ENCODE measurements at regions not wholly inside any gene's neighbourhood (a gene's known extent, or its start where the extent isn't known, plus 50 kb on each side); places are given as distances from the start of the nearest gene placed in this dataset.

- DNase-seq: no peak
- Histone ChIP-seq H3K4me1 (replicated peaks; ENCODE audit: insufficient read depth) (no peaks in the 10 kb centered on the region), H3K4me3 (no peak overlapping the region), H3K9me3 (ENCODE audit: insufficient read depth, low read depth) (no peaks in the 10 kb centered on the region), H3K9me2 (ENCODE audit: insufficient read depth) (no peaks in the 10 kb centered on the region), H3K36me3 (ENCODE audit: low read depth) (no peaks in the 10 kb centered on the region), H3K27me3 (ENCODE audit: insufficient read depth, low read depth) (peaks cover 42% of the 10 kb centered on the region; the same call in 1 of the 2 replicates), H3F3A (ENCODE audit: insufficient read depth, low read depth) (no peaks in the 10 kb centered on the region), H4K20me1 (ENCODE audit: insufficient read depth) (no peaks in the 10 kb centered on the region), H3K79me2 (ENCODE audit: low read depth) (no peaks in the 10 kb centered on the region), H2AFZ (no peak overlapping the region), H3K4me2 (no peak overlapping the region), H3K27ac (no peak overlapping the region)
- TF ChIP-seq EZH2 (IDR thresholded peaks at IDR 0.05; ENCODE audit: low read depth) (no peak), CTCF (conservative IDR thresholded peaks at IDR 0.05) (0 out of 2 replicates have a peak, but pooled peaks have one; percentile 23)
- no TSS peak for BruUV-seq (replicated peaks)
- CTCF ChIA-PET: no interaction called here
- intact Hi-C loops (cut with micrococcal nuclease; ENCODE audit: unreplicated experiment): no loop called here
- POLR2A ChIA-PET (ENCODE audit: unreplicated experiment): no interaction called here
These were observed 65.0 kb upstream of the FGFR2 start for GRCh38 chr10:121662945-121663917.

- ChIA-PET POLR2A (ENCODE audit: unreplicated experiment) (no interaction called here), CTCF (no interaction called here)
- TF ChIP-seq CTCF (conservative IDR thresholded peaks at IDR 0.05) (no peak), EZH2 (IDR thresholded peaks at IDR 0.05; ENCODE audit: low read depth) (no peak)
- Histone ChIP-seq H3K27ac (no peak overlapping the region), H3K4me1 (replicated peaks; ENCODE audit: insufficient read depth) (no peaks in the 10 kb centered on the region), H3K9me2 (ENCODE audit: insufficient read depth) (no peaks in the 10 kb centered on the region), H3F3A (ENCODE audit: insufficient read depth, low read depth) (no peaks in the 10 kb centered on the region), H2AFZ (no peak overlapping the region), H3K79me2 (ENCODE audit: low read depth) (no peaks in the 10 kb centered on the region), H3K4me2 (no peak overlapping the region), H4K20me1 (ENCODE audit: insufficient read depth) (no peaks in the 10 kb centered on the region), H3K27me3 (ENCODE audit: insufficient read depth, low read depth) (peaks cover 49% of the 10 kb centered on the region; the same call in 1 of the 2 replicates), H3K4me3 (no peak overlapping the region), H3K36me3 (ENCODE audit: low read depth) (no peaks in the 10 kb centered on the region), H3K9me3 (ENCODE audit: insufficient read depth, low read depth) (no peaks in the 10 kb centered on the region)
- DNase-seq: no peak
- no TSS peak for BruUV-seq (replicated peaks)
- intact Hi-C loops (cut with micrococcal nuclease; ENCODE audit: unreplicated experiment): no loop called here
These were observed 64.3 kb upstream of the FGFR2 start for GRCh38 chr10:121662531-121662930.

- POLR2A ChIA-PET (ENCODE audit: unreplicated experiment): no interaction called here
- H3K27ac ChIP-seq: no peak overlapping the region
- no TSS peak for BruUV-seq (replicated peaks)
- no peak for TF ChIP-seq EZH2 (IDR thresholded peaks at IDR 0.05; ENCODE audit: low read depth)
- CTCF ChIA-PET: no interaction called here
- no peak overlapping the region for H3K4me2 ChIP-seq
- peaks cover 50% of the 10 kb centered on the region; the same call in 1 of the 2 replicates for H3K27me3 ChIP-seq (ENCODE audit: insufficient read depth, low read depth)
- H2AFZ ChIP-seq: no peak overlapping the region
- no peaks in the 10 kb centered on the region for H3K4me1 ChIP-seq (replicated peaks; ENCODE audit: insufficient read depth)
- no peak for DNase-seq
- intact Hi-C loops (cut with micrococcal nuclease; ENCODE audit: unreplicated experiment): no loop called here
- no peaks in the 10 kb centered on the region for H3K36me3 ChIP-seq (ENCODE audit: low read depth)
- H3K9me3 ChIP-seq (ENCODE audit: insufficient read depth, low read depth): no peaks in the 10 kb centered on the region
- no peaks in the 10 kb centered on the region for H4K20me1 ChIP-seq (ENCODE audit: insufficient read depth)
- H3K9me2 ChIP-seq (ENCODE audit: insufficient read depth): no peaks in the 10 kb centered on the region
- H3K4me3 ChIP-seq: no peak overlapping the region
- no peaks in the 10 kb centered on the region for H3F3A ChIP-seq (ENCODE audit: insufficient read depth, low read depth)
- H3K79me2 ChIP-seq (ENCODE audit: low read depth): no peaks in the 10 kb centered on the region
These were observed 63.2 kb upstream of the FGFR2 start for GRCh38 chr10:121661451-121661851.

Data from PC-9 (cell line).